ENCODE measurements at regions not wholly inside any gene's neighbourhood (a gene's known extent, or its start where the extent isn't known, plus 50 kb on each side); places are given as distances from the start of the nearest gene placed in this dataset.

DNA sequence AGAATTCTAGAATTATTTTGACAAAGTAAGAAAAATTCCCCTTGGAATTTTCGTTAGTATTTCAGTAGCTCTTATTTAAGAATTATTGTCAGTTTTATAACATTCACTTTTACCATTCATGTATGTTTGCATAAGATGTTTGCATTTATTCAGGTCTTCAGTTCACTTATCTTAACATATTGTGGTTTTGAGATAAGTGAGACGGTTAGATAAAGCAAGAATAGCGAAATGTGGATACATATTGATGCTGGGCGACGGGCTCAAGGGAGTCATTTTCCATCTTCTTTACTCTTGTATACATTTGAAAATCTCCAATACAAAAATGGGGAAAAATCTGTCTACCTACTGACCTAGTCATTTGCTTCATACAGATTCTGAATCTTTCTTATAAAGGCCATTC lies 156.7 kb upstream of the HDAC4 start:
- no peak for TF ChIP-seq POLR2A (conservative IDR thresholded peaks at IDR 0.05)
- no peak for TF ChIP-seq ZNF75A (CRISPR knock-in tag; IDR thresholded peaks at IDR 0.05)
- TF ChIP-seq, protein P1, sequence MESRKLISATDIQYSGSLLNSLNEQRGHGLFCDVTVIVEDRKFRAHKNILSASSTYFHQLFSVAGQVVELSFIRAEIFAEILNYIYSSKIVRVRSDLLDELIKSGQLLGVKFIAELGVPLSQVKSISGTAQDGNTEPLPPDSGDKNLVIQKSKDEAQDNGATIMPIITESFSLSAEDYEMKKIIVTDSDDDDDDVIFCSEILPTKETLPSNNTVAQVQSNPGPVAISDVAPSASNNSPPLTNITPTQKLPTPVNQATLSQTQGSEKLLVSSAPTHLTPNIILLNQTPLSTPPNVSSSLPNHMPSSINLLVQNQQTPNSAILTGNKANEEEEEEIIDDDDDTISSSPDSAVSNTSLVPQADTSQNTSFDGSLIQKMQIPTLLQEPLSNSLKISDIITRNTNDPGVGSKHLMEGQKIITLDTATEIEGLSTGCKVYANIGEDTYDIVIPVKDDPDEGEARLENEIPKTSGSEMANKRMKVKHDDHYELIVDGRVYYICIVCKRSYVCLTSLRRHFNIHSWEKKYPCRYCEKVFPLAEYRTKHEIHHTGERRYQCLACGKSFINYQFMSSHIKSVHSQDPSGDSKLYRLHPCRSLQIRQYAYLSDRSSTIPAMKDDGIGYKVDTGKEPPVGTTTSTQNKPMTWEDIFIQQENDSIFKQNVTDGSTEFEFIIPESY (CRISPR knock-in tag; IDR thresholded peaks at IDR 0.05): no peak
- TF ChIP-seq, protein P2, sequence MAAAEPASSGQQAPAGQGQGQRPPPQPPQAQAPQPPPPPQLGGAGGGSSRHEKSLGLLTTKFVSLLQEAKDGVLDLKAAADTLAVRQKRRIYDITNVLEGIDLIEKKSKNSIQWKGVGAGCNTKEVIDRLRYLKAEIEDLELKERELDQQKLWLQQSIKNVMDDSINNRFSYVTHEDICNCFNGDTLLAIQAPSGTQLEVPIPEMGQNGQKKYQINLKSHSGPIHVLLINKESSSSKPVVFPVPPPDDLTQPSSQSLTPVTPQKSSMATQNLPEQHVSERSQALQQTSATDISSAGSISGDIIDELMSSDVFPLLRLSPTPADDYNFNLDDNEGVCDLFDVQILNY (CRISPR knock-in tag; IDR thresholded peaks at IDR 0.05): no peak
- TF ChIP-seq EZH2 (IDR thresholded peaks at IDR 0.05; ENCODE audit: borderline replicate concordance, low read depth, low read length): no peak
- TF ChIP-seq, protein P3, sequence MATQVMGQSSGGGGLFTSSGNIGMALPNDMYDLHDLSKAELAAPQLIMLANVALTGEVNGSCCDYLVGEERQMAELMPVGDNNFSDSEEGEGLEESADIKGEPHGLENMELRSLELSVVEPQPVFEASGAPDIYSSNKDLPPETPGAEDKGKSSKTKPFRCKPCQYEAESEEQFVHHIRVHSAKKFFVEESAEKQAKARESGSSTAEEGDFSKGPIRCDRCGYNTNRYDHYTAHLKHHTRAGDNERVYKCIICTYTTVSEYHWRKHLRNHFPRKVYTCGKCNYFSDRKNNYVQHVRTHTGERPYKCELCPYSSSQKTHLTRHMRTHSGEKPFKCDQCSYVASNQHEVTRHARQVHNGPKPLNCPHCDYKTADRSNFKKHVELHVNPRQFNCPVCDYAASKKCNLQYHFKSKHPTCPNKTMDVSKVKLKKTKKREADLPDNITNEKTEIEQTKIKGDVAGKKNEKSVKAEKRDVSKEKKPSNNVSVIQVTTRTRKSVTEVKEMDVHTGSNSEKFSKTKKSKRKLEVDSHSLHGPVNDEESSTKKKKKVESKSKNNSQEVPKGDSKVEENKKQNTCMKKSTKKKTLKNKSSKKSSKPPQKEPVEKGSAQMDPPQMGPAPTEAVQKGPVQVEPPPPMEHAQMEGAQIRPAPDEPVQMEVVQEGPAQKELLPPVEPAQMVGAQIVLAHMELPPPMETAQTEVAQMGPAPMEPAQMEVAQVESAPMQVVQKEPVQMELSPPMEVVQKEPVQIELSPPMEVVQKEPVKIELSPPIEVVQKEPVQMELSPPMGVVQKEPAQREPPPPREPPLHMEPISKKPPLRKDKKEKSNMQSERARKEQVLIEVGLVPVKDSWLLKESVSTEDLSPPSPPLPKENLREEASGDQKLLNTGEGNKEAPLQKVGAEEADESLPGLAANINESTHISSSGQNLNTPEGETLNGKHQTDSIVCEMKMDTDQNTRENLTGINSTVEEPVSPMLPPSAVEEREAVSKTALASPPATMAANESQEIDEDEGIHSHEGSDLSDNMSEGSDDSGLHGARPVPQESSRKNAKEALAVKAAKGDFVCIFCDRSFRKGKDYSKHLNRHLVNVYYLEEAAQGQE (IDR thresholded peaks at IDR 0.05; ENCODE audit: borderline replicate concordance): no peak
- TF ChIP-seq, protein P3 (CRISPR knock-in tag; IDR thresholded peaks at IDR 0.05; ENCODE audit: low read depth): no peak
- no peak for TF ChIP-seq AFF4 (CRISPR knock-in tag; IDR thresholded peaks at IDR 0.05)
- no peak for TF ChIP-seq TEAD2 (tag; IDR thresholded peaks at IDR 0.05)
- no peak for TF ChIP-seq BCLAF1 (IDR thresholded peaks at IDR 0.05; ENCODE audit: borderline replicate concordance in 1 of 2, control insufficient read depth in 1 of 2, low read depth in 2 of 2, low read length in 1 of 2)
- no peak for TF ChIP-seq RAD21 (CRISPR knock-in tag; conservative IDR thresholded peaks at IDR 0.05 in 1 of 2, IDR thresholded peaks at IDR 0.05 in 1 of 2)
- no peak for TF ChIP-seq ZNF232 (CRISPR knock-in tag; IDR thresholded peaks at IDR 0.05)
- no peak for TF ChIP-seq ELF4 (CRISPR knock-in tag; IDR thresholded peaks at IDR 0.05)
- no peak for TF ChIP-seq EP300 (IDR thresholded peaks at IDR 0.05; ENCODE audit: low read length)
- no peak for TF ChIP-seq SMAD3 (CRISPR knock-in tag; conservative IDR thresholded peaks at IDR 0.05)
